ENCODE measurements at regions not wholly inside any gene's neighbourhood (a gene's known extent, or its start where the extent isn't known, plus 50 kb on each side); places are given as distances from the start of the nearest gene placed in this dataset.

- Histone ChIP-seq H3K36me3 (no peaks in the 10 kb centered on the region), H3K4me1 (peaks cover 18 to 24% (median 21%) of the 10 kb centered on the region in 4 donors), H3K27ac (peak overlapping the region; percentile 27 to 82 (median 64)), H3K9me3 (no peaks in the 10 kb centered on the region), H3K4me3 (no peak overlapping the region), H3K27me3 (peaks cover 1% of the 10 kb centered on the region)
- no peak for DNase-seq
- in situ Hi-C loops (cut with MboI; ENCODE audit: low pct_ligation_motif_present in 1 of 4, low pct_unique_long_range_greater_than_20kb in 1 of 4, low sequenced_read_pairs in 3 of 4) (no loop called here), intact Hi-C loops (cut with DNase I; ENCODE audit: low total_unique reads) (loop anchor here (5.0 kb wide), 1 partner anchor 42 kb away; no protein-coding TSS in a partner anchor)
- TF ChIP-seq POLR2A (IDR thresholded peaks at IDR 0.05) (no peak), POLR2AphosphoS5 (IDR thresholded peaks at IDR 0.05) (no peak), EP300 (IDR thresholded peaks at IDR 0.05; ENCODE audit: low read depth) (no peak)
- WGBS, 2 donors (ENCODE audit: low coverage in 1 of 2): 61% methylated on average over 27 of the region's 27 CpGs; no CpG with 5 or more reads in 1 of the 2 donors
Measured at GRCh38 chr15:70153921-70154717, 56.4 kb upstream of the TLE3 start.

- DNase-seq: no peak
- peaks cover 18 to 24% (median 21%) of the 10 kb centered on the region in 4 donors for H3K4me1 ChIP-seq
- intact Hi-C loops (cut with DNase I; ENCODE audit: low total_unique reads): loop anchor here (5.0 kb wide), 1 partner anchor 40 kb away; no protein-coding TSS in a partner anchor
- no peaks in the 10 kb centered on the region for H3K9me3 ChIP-seq
- WGBS, 2 donors (ENCODE audit: low coverage in 1 of 2): 19% methylated on average over 3 of the region's 3 CpGs; no CpG with 5 or more reads in 1 of the 2 donors
- H3K4me3 ChIP-seq: no peak overlapping the region
- H3K27me3 ChIP-seq: no peaks in the 10 kb centered on the region
- H3K36me3 ChIP-seq: no peaks in the 10 kb centered on the region
- H3K27ac ChIP-seq: peak overlapping the region in 3 of 4 donors; percentile 36 to 54 (median 49)
- TF ChIP-seq CTCF (IDR thresholded peaks at IDR 0.05) (no peak), EP300 (IDR thresholded peaks at IDR 0.05; ENCODE audit: low read depth) (no peak), POLR2AphosphoS5 (IDR thresholded peaks at IDR 0.05) (peak in 1 of 3 donors; percentile 44), POLR2A (IDR thresholded peaks at IDR 0.05) (no peak)
- in situ Hi-C loops (cut with MboI; ENCODE audit: low pct_ligation_motif_present in 1 of 4, low pct_unique_long_range_greater_than_20kb in 1 of 4, low sequenced_read_pairs in 3 of 4): no loop called here
Measured at GRCh38 chr15:70152070-70152480, 54.4 kb upstream of the TLE3 start.

DNA sequence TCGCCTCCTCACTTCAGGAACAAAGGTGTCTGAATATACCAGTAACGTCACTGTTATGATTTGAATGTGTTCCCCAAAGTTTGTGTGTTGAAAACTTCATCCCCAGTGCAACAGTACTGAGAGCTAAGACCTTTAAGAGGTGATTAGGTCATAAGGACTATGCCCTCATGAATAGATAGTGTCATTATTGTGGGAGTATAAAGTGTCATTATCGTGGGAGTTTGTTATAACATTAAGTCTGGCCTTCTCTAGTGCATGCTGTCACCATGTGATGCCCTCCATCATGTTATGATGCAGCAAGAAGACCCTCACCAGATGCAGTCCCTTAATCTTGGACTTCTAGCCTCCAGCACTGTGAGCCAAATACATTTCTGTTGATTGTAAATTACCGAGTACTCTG lies 53.7 kb upstream of the TLE3 start:
- Histone ChIP-seq H3K27ac (peak overlapping the region in 3 of 4 donors; percentile 36 to 54 (median 49)), H3K9me3 (no peaks in the 10 kb centered on the region), H3K27me3 (no peaks in the 10 kb centered on the region), H3K36me3 (no peaks in the 10 kb centered on the region), H3K4me1 (peaks cover 13 to 21% (median 19%) of the 10 kb centered on the region in 4 donors), H3K4me3 (no peak overlapping the region)
- TF ChIP-seq EP300 (IDR thresholded peaks at IDR 0.05; ENCODE audit: low read depth) (no peak), POLR2AphosphoS5 (IDR thresholded peaks at IDR 0.05) (no peak), CTCF (IDR thresholded peaks at IDR 0.05) (no peak), POLR2A (IDR thresholded peaks at IDR 0.05) (no peak)
- in situ Hi-C loops (cut with MboI; ENCODE audit: low pct_ligation_motif_present in 1 of 4, low pct_unique_long_range_greater_than_20kb in 1 of 4, low sequenced_read_pairs in 3 of 4): no loop called here
- DNase-seq: no peak
- intact Hi-C loops (cut with DNase I; ENCODE audit: low total_unique reads): loop anchor here (5.0 kb wide), 1 partner anchor 39 kb away; no protein-coding TSS in a partner anchor
- 66 to 93% methylated on average over 2 to 4 of the region's 4 CpGs for WGBS, 2 donors (ENCODE audit: low coverage in 1 of 2)

- TF ChIP-seq POLR2AphosphoS5 (IDR thresholded peaks at IDR 0.05) (no peak), EP300 (IDR thresholded peaks at IDR 0.05; ENCODE audit: low read depth) (no peak)
- DNase-seq: no peak
- WGBS, 2 donors (ENCODE audit: low coverage in 1 of 2): 93% methylated on average over 2 of the region's 2 CpGs; no CpG with 5 or more reads in 1 of the 2 donors
- Histone ChIP-seq H3K4me1 (peaks cover 9 to 16% (median 15%) of the 10 kb centered on the region in 4 donors), H3K36me3 (no peaks in the 10 kb centered on the region), H3K9me3 (no peaks in the 10 kb centered on the region), H3K27me3 (no peaks in the 10 kb centered on the region), H3K27ac (peak overlapping the region in 1 of 4 donors; percentile 36), H3K4me3 (no peak overlapping the region)
- in situ Hi-C loops (cut with MboI; ENCODE audit: low pct_ligation_motif_present in 1 of 4, low pct_unique_long_range_greater_than_20kb in 1 of 4, low sequenced_read_pairs in 3 of 4) (no loop called here), intact Hi-C loops (cut with DNase I; ENCODE audit: low total_unique reads) (loop anchor here (5.0 kb wide), 1 partner anchor 39 kb away; no protein-coding TSS in a partner anchor)
Measured at GRCh38 chr15:70151003-70151402, 53.3 kb upstream of the TLE3 start.

GRCh38 chr15:70150405-70150747 lies 52.7 kb upstream of the TLE3 start:
- H3K27ac ChIP-seq: no peak overlapping the region
- H3K27me3 ChIP-seq: no peaks in the 10 kb centered on the region
- peaks cover 4 to 12% (median 10%) of the 10 kb centered on the region in 4 donors for H3K4me1 ChIP-seq
- in situ Hi-C loops (cut with MboI; ENCODE audit: low pct_ligation_motif_present in 1 of 4, low pct_unique_long_range_greater_than_20kb in 1 of 4, low sequenced_read_pairs in 3 of 4): no loop called here
- no peak overlapping the region for H3K4me3 ChIP-seq
- no peaks in the 10 kb centered on the region for H3K9me3 ChIP-seq
- no peaks in the 10 kb centered on the region for H3K36me3 ChIP-seq
- TF ChIP-seq EP300 (IDR thresholded peaks at IDR 0.05; ENCODE audit: low read depth) (no peak), POLR2AphosphoS5 (IDR thresholded peaks at IDR 0.05) (no peak), CTCF (IDR thresholded peaks at IDR 0.05) (no peak), POLR2A (IDR thresholded peaks at IDR 0.05) (no peak)
- no peak for DNase-seq
- intact Hi-C loops (cut with DNase I; ENCODE audit: low total_unique reads): loop anchor here (5.0 kb wide), 1 partner anchor 38 kb away; no protein-coding TSS in a partner anchor

Measured in transverse colon (tissue), 4 donors.